ENCODE measurements at regions not wholly inside any gene's neighbourhood (a gene's known extent, or its start where the extent isn't known, plus 50 kb on each side); places are given as distances from the start of the nearest gene placed in this dataset.

GRCh38 chr12:85564786-85565185 is 271.4 kb downstream of the RASSF9 start:
- CTCF ChIA-PET, result interaction anchor here (0.7 to 1.4 kb wide), 3 partner anchors 15 to 307 kb away, joined by 3 to 4 read pairs (median 4); no protein-coding TSS in a partner anchor
- no TSS peak for BruUV-seq (replicated peaks)

GRCh38 chr12:85568395-85569103 is 267.7 kb downstream of the RASSF9 start:
- Mint-ChIP-seq H3K27ac (ENCODE audit: low read depth, unreplicated experiment) (no peak overlapping the region), H3K4me3 (ENCODE audit: unreplicated experiment) (no peak overlapping the region), H3K36me3 (ENCODE audit: insufficient read depth, unreplicated experiment) (no peaks in the 10 kb centered on the region), H3K9me3 (ENCODE audit: unreplicated experiment) (no peaks in the 10 kb centered on the region), H3K27me3 (ENCODE audit: insufficient read depth, unreplicated experiment) (no peaks in the 10 kb centered on the region), H3K4me1 (ENCODE audit: insufficient read depth, unreplicated experiment) (no peaks in the 10 kb centered on the region)
- CTCF ChIA-PET, result interaction anchor here (0.6 to 2.1 kb wide), 2 partner anchors 101 to 885 kb away, joined by 3 to 8 read pairs; no protein-coding TSS in a partner anchor
- POLR2A ChIA-PET, result interaction anchor here (0.6 kb wide), 1 partner anchor 625 kb away, joined by 3 read pairs; no protein-coding TSS in a partner anchor
- intact Hi-C loops (cut with micrococcal nuclease), result no loop called here
- DNase-seq (ENCODE audit: unreplicated experiment), result no peak
- BruUV-seq (replicated peaks), result no TSS peak
- TF ChIP-seq CTCF (IDR thresholded peaks at IDR 0.05; ENCODE audit: unreplicated experiment), result no peak

More at GRCh38 chr12:85564786-85565185, 271.4 kb downstream of the RASSF9 start:
- no peaks in the 10 kb centered on the region for H3K4me1 Mint-ChIP-seq (ENCODE audit: insufficient read depth, unreplicated experiment)
- DNase-seq (ENCODE audit: unreplicated experiment), result no peak
- intact Hi-C loops (cut with micrococcal nuclease), result no loop called here
- H3K27me3 Mint-ChIP-seq (ENCODE audit: insufficient read depth, unreplicated experiment), result no peaks in the 10 kb centered on the region
- no peak for TF ChIP-seq CTCF (IDR thresholded peaks at IDR 0.05; ENCODE audit: unreplicated experiment)
- H3K4me3 Mint-ChIP-seq (ENCODE audit: unreplicated experiment), result no peak overlapping the region
- no peaks in the 10 kb centered on the region for H3K36me3 Mint-ChIP-seq (ENCODE audit: insufficient read depth, unreplicated experiment)
- no peaks in the 10 kb centered on the region for H3K9me3 Mint-ChIP-seq (ENCODE audit: unreplicated experiment)
- POLR2A ChIA-PET, result no interaction called here
- no peak overlapping the region for H3K27ac Mint-ChIP-seq (ENCODE audit: low read depth, unreplicated experiment)

GRCh38 chr12:85569261-85569660 is 266.9 kb downstream of the RASSF9 start:
- H3K9me3 Mint-ChIP-seq (ENCODE audit: unreplicated experiment), result no peaks in the 10 kb centered on the region
- BruUV-seq (replicated peaks), result no TSS peak
- ChIA-PET POLR2A (no interaction called here), CTCF (interaction anchor here (1.0 to 2.5 kb wide), 4 partner anchors 12 to 302 kb away, joined by 4 to 36 read pairs (median 6); no protein-coding TSS in a partner anchor)
- H3K4me1 Mint-ChIP-seq (ENCODE audit: insufficient read depth, unreplicated experiment), result no peaks in the 10 kb centered on the region
- no peaks in the 10 kb centered on the region for H3K27me3 Mint-ChIP-seq (ENCODE audit: insufficient read depth, unreplicated experiment)
- no peak for TF ChIP-seq CTCF (IDR thresholded peaks at IDR 0.05; ENCODE audit: unreplicated experiment)
- no peaks in the 10 kb centered on the region for H3K36me3 Mint-ChIP-seq (ENCODE audit: insufficient read depth, unreplicated experiment)
- intact Hi-C loops (cut with micrococcal nuclease), result no loop called here
- H3K4me3 Mint-ChIP-seq (ENCODE audit: unreplicated experiment), result no peak overlapping the region
- no peak overlapping the region for H3K27ac Mint-ChIP-seq (ENCODE audit: low read depth, unreplicated experiment)
- DNase-seq (ENCODE audit: unreplicated experiment), result peak; percentile 7

- H3K4me1 Mint-ChIP-seq (ENCODE audit: insufficient read depth, unreplicated experiment), result no peaks in the 10 kb centered on the region
- CTCF ChIA-PET, result interaction anchor here (1.1 to 1.6 kb wide), 3 partner anchors 105 to 298 kb away, joined by 4 to 8 read pairs (median 4); no protein-coding TSS in a partner anchor
- H3K4me3 Mint-ChIP-seq (ENCODE audit: unreplicated experiment), result no peak overlapping the region
- intact Hi-C loops (cut with micrococcal nuclease), result no loop called here
- no peak for TF ChIP-seq CTCF (IDR thresholded peaks at IDR 0.05; ENCODE audit: unreplicated experiment)
- no TSS peak for BruUV-seq (replicated peaks)
- no peaks in the 10 kb centered on the region for H3K27me3 Mint-ChIP-seq (ENCODE audit: insufficient read depth, unreplicated experiment)
- no peak overlapping the region for H3K27ac Mint-ChIP-seq (ENCODE audit: low read depth, unreplicated experiment)
- H3K9me3 Mint-ChIP-seq (ENCODE audit: unreplicated experiment), result no peaks in the 10 kb centered on the region
- POLR2A ChIA-PET, result interaction anchor here (0.7 kb wide), 1 partner anchor 551 kb away, joined by 3 read pairs; no protein-coding TSS in a partner anchor
- no peaks in the 10 kb centered on the region for H3K36me3 Mint-ChIP-seq (ENCODE audit: insufficient read depth, unreplicated experiment)
- DNase-seq (ENCODE audit: unreplicated experiment), result no peak
These were observed 263.3 kb downstream of the RASSF9 start for GRCh38 chr12:85572956-85573355.

All from MCF 10A (cell line).